ENCODE measurements at regions not wholly inside any gene's neighbourhood (a gene's known extent, or its start where the extent isn't known, plus 50 kb on each side); places are given as distances from the start of the nearest gene placed in this dataset.

- WGBS (ENCODE audit: extremely low coverage, insufficient read length, low lambda C conversion rate), result no CpG with 5 or more reads among the region's 4 CpGs
- no peak for DNase-seq
- Histone ChIP-seq H3K18ac (ENCODE audit: insufficient read length, low read depth, low read length) (no peak overlapping the region), H3K14ac (ENCODE audit: insufficient read depth, low read length) (no peak overlapping the region), H2BK120ac (ENCODE audit: low read depth, low read length, poor library complexity, severe bottlenecking) (no peak overlapping the region), H3K9me3 (ENCODE audit: control insufficient read depth, low read depth, low read length) (no peaks in the 10 kb centered on the region), H4K5ac (ENCODE audit: insufficient read length, low read depth, low read length) (no peak overlapping the region), H3K9ac (ENCODE audit: extremely low read depth, insufficient read length, low read length) (no peak overlapping the region), H3K27ac (ENCODE audit: insufficient read length, low read depth, low read length) (no peak overlapping the region), H3K27me3 (ENCODE audit: insufficient read depth, low read length) (no peaks in the 10 kb centered on the region), H4K20me1 (ENCODE audit: control insufficient read depth, insufficient read depth, insufficient read length) (no peaks in the 10 kb centered on the region), H3K23ac (ENCODE audit: insufficient read length, low read depth, low read length) (no peak overlapping the region), H3T11ph (ENCODE audit: low read length) (no peak overlapping the region), H2AFZ (ENCODE audit: low read length) (no peak overlapping the region), H3K4ac (ENCODE audit: low read depth, low read length) (no peak overlapping the region), H3K79me2 (ENCODE audit: insufficient read depth, low read length) (no peaks in the 10 kb centered on the region), H3K23me2 (ENCODE audit: insufficient read length, low read depth, low read length, poor library complexity, severe bottlenecking) (no peaks in the 10 kb centered on the region), H4K8ac (replicated peaks; ENCODE audit: insufficient read length, low read depth, low read length) (no peak overlapping the region), H3K56ac (ENCODE audit: insufficient read length, low read depth, low read length) (no peak overlapping the region), H2BK15ac (ENCODE audit: low read depth, low read length) (no peak overlapping the region), H2BK12ac (ENCODE audit: insufficient read length, low read depth, low read length) (no peak overlapping the region), H2AK5ac (ENCODE audit: insufficient read length, low read length) (no peak overlapping the region), H3K79me1 (ENCODE audit: insufficient read depth, low read depth, low read length, poor library complexity, severe bottlenecking) (no peaks in the 10 kb centered on the region), H2BK20ac (ENCODE audit: low read depth, low read length, poor library complexity, severe bottlenecking) (no peak overlapping the region), H2BK5ac (ENCODE audit: insufficient read length, low read length) (no peak overlapping the region), H3K4me1 (ENCODE audit: insufficient read depth, low read length) (0 out of 2 replicates have a peak, but pooled peaks cover 6% of the 10 kb centered on the region), H3K4me2 (ENCODE audit: insufficient read depth, insufficient read length, low read length) (no peak overlapping the region), H4K91ac (ENCODE audit: insufficient read length, low read depth, low read length) (no peak overlapping the region)
- Mint-ChIP-seq H3K36me3 (ENCODE audit: insufficient read depth in 1 of 3, low read depth in 3 of 3) (no peaks in the 10 kb centered on the region), H3K27me3 (ENCODE audit: low read depth) (no peaks in the 10 kb centered on the region), H3K9me3 (no peaks in the 10 kb centered on the region), H3K4me1 (peaks cover 13% of the 10 kb centered on the region in 2 experiments), H3K27ac (no peak overlapping the region), H3K4me3 (no peak overlapping the region)
- no peak for TF ChIP-seq CTCF (conservative IDR thresholded peaks at IDR 0.05)
Observed at GRCh38 chr6:117137711-117138110, 127.6 kb upstream of the VGLL2 start.
